Liver (tissue), 8 donors: ENCODE measurements at regions not wholly inside any gene's neighbourhood (a gene's known extent, or its start where the extent isn't known, plus 50 kb on each side); places are given as distances from the start of the nearest gene placed in this dataset.

Experiments
- DNase-seq: peaks from one replicate; pipeline ENCODE4 v3.0.0-alpha.2; 2017; ENCODE audit warnings: low spot score
- H3K27ac ChIP-seq, 2 donors: one replicate each; pipeline ENCODE4 v1.7.0; 2013; ENCODE audit warnings: inconsistent platforms in 2 of 2, low read length in 2 of 2, control low read depth in 1 of 2, low read depth in 1 of 2, mild to moderate bottlenecking in 1 of 2
- H3K27me3 ChIP-seq, 4 donors: one replicate each; pipeline versions ENCODE4 v1.6.1 to v1.7.0; 2013; ENCODE audit warnings: low read length in 3 of 4, inconsistent platforms in 1 of 4, mild to moderate bottlenecking in 1 of 4, moderate library complexity in 1 of 4; ENCODE audit not compliant: control insufficient read depth in 4 of 4, insufficient read depth in 4 of 4
- H3K36me3 ChIP-seq, 4 donors: one replicate each; pipeline versions ENCODE4 v1.6.1 to v1.7.0; 2013; ENCODE audit warnings: low read length in 3 of 4, mild to moderate bottlenecking in 3 of 4, low read depth in 1 of 4, moderate library complexity in 1 of 4; ENCODE audit not compliant: control insufficient read depth in 4 of 4, insufficient read depth in 3 of 4
- H3K4me1 ChIP-seq, 4 donors: one replicate each; pipeline versions ENCODE4 v1.6.1 to v1.7.0; 2013; ENCODE audit warnings: low read length in 3 of 4, mild to moderate bottlenecking in 3 of 4, moderate library complexity in 1 of 4; ENCODE audit not compliant: control insufficient read depth in 4 of 4, insufficient read depth in 4 of 4
- H3K4me3 ChIP-seq, 3 donors: one replicate each; pipeline versions ENCODE4 v1.6.1 to v1.7.0; 2013; ENCODE audit warnings: low read length in 3 of 3, control low read depth in 1 of 3, low read depth in 1 of 3, mild to moderate bottlenecking in 1 of 3
- H3K9ac ChIP-seq, 2 donors: one replicate each; pipeline ENCODE4 v1.7.0; 2013; ENCODE audit warnings: low read length in 2 of 2, mild to moderate bottlenecking in 2 of 2, moderate library complexity in 2 of 2, control low read depth in 1 of 2, low read depth in 1 of 2
- H3K9me3 ChIP-seq, 4 donors: one replicate each; pipeline versions ENCODE4 v1.6.1 to v1.7.0; 2013; ENCODE audit warnings: low read length in 3 of 4; ENCODE audit not compliant: control insufficient read depth in 4 of 4
- EGR1 ChIP-seq, 2 donors: IDR thresholded peaks; 2 replicates each; pipeline ENCODE4 v1.6.1; 2016 to 2018; ENCODE audit warnings: antibody characterized with exemption in 2 of 2, low read depth in 2 of 2
- FOXA1 ChIP-seq: IDR thresholded peaks from 2 replicates; pipeline ENCODE4 v1.6.1; 2016; ENCODE audit warnings: antibody characterized with exemption
- FOXA2 ChIP-seq: IDR thresholded peaks from 2 replicates; pipeline ENCODE4 v1.6.1; 2016; ENCODE audit warnings: antibody characterized with exemption
- GABPA ChIP-seq, 2 donors: IDR thresholded peaks in 1 of 2; conservative IDR thresholded peaks in 1 of 2; 2 replicates each; pipeline ENCODE4 v1.6.1; 2016; ENCODE audit warnings: antibody characterized with exemption in 2 of 2, mild to moderate bottlenecking in 1 of 2, moderate library complexity in 1 of 2
- HNF4A ChIP-seq, 2 donors: conservative IDR thresholded peaks; 2 replicates each; pipeline ENCODE4 v1.6.1; 2016; ENCODE audit warnings: antibody characterized with exemption in 2 of 2, mild to moderate bottlenecking in 2 of 2
- HNF4G ChIP-seq: IDR thresholded peaks from 2 replicates; pipeline ENCODE4 v1.6.1; 2016; ENCODE audit warnings: antibody characterized with exemption
- NR2F2 ChIP-seq: IDR thresholded peaks from 2 replicates; pipeline ENCODE4 v1.6.1; 2016; ENCODE audit warnings: antibody characterized with exemption
- RAD21 ChIP-seq, 2 donors: IDR thresholded peaks; 2 replicates each; pipeline ENCODE4 v1.6.1; 2016; ENCODE audit warnings: antibody characterized with exemption in 2 of 2, mild to moderate bottlenecking in 2 of 2
- RXRA ChIP-seq, 2 donors: IDR thresholded peaks; 2 replicates each; pipeline ENCODE4 v1.6.1; 2017 to 2018; ENCODE audit warnings: antibody characterized with exemption in 2 of 2, mild to moderate bottlenecking in 1 of 2
- SP1 ChIP-seq: IDR thresholded peaks from 2 replicates; pipeline ENCODE4 v1.6.1; 2018; ENCODE audit warnings: antibody characterized with exemption, mild to moderate bottlenecking
- TAF1 ChIP-seq: conservative IDR thresholded peaks from 2 replicates; pipeline ENCODE4 v1.6.1; 2016; ENCODE audit warnings: antibody characterized with exemption, mild to moderate bottlenecking
- YY1 ChIP-seq: IDR thresholded peaks from 2 replicates; pipeline ENCODE4 v1.6.1; 2016; ENCODE audit warnings: antibody characterized with exemption, mild to moderate bottlenecking
- WGBS: extraction: QIAGEN DNeasy Blood & Tissue Kit; methylation state at CpG from one replicate; pipeline ENCODE4 v1.1.7; 2013; 5-methylcytosine and 5-hydroxymethylcytosine counted together
- TF ChIP-seq, protein P1 (sequence below): IDR thresholded peaks from 2 replicates; pipeline ENCODE4 v1.6.1; 2016; ENCODE audit warnings: antibody characterized with exemption, mild to moderate bottlenecking
- TF ChIP-seq, protein P2 (sequence below): IDR thresholded peaks from 2 replicates; pipeline ENCODE4 v1.6.1; 2016; ENCODE audit warnings: antibody characterized with exemption
- TF ChIP-seq, protein P3 (sequence below): IDR thresholded peaks from 2 replicates; pipeline ENCODE4 v1.6.1; 2016; ENCODE audit warnings: antibody characterized with exemption
- TF ChIP-seq, protein P4 (sequence below): IDR thresholded peaks from 2 replicates; pipeline ENCODE4 v1.6.1; 2016; ENCODE audit warnings: antibody characterized with exemption
- TF ChIP-seq, protein P5 (sequence below): fragments of 150-350 bp; IDR thresholded peaks from 2 replicates; pipeline ENCODE4 v1.5.1; 2017; ENCODE audit warnings: improper control_type of control experiment, low read depth, low read length; ENCODE audit not compliant: missing input control
- donor health status: healthy.
- donor health status: healthy.
- donor health status: healthy.
- donor health status: healthy.
- donor health status: healthy.

DNA sequence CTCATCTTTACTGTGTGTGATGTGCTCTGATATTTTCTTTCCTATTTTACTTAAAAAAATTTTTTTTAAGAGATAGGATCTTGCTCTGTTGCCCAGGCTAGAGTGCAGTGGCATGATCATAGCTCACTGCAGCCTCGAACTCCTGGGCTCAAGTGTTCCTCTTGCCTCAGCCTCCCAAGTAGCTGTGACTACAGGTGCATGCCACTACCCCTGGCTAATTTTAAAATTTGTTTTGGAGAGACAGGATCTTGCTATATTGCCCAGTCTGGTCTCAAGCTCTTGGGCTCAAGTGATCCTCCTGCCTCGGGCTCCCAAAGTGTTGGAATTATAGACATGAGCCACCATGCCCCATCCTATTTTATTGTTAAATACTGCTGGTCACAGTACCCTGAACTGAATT lies 67.4 kb downstream of the FOXD2 start:
- Histone ChIP-seq H3K9ac (no peak overlapping the region), H3K27me3 (no peaks in the 10 kb centered on the region), H3K27ac (no peak overlapping the region), H3K4me3 (no peak overlapping the region), H3K4me1 (peaks cover 14 to 30% (median 19%) of the 10 kb centered on the region in 4 donors), H3K36me3 (no peaks in the 10 kb centered on the region), H3K9me3 (no peaks in the 10 kb centered on the region)
- DNase-seq = no peak
- WGBS = 76% methylated on average over 2 of the region's 2 CpGs
- TF ChIP-seq NR2F2 (no peak), TAF1 (no peak), HNF4A (conservative IDR thresholded peaks at IDR 0.05) (no peak), SP1 (no peak), HNF4G (no peak), EGR1 (IDR thresholded peaks at IDR 0.05; ENCODE audit: low read depth in 2 of 2) (no peak), RAD21 (IDR thresholded peaks at IDR 0.05) (no peak), GABPA (IDR thresholded peaks at IDR 0.05 in 1 of 2, conservative IDR thresholded peaks at IDR 0.05 in 1 of 2) (no peak)
- TF ChIP-seq, protein P1, sequence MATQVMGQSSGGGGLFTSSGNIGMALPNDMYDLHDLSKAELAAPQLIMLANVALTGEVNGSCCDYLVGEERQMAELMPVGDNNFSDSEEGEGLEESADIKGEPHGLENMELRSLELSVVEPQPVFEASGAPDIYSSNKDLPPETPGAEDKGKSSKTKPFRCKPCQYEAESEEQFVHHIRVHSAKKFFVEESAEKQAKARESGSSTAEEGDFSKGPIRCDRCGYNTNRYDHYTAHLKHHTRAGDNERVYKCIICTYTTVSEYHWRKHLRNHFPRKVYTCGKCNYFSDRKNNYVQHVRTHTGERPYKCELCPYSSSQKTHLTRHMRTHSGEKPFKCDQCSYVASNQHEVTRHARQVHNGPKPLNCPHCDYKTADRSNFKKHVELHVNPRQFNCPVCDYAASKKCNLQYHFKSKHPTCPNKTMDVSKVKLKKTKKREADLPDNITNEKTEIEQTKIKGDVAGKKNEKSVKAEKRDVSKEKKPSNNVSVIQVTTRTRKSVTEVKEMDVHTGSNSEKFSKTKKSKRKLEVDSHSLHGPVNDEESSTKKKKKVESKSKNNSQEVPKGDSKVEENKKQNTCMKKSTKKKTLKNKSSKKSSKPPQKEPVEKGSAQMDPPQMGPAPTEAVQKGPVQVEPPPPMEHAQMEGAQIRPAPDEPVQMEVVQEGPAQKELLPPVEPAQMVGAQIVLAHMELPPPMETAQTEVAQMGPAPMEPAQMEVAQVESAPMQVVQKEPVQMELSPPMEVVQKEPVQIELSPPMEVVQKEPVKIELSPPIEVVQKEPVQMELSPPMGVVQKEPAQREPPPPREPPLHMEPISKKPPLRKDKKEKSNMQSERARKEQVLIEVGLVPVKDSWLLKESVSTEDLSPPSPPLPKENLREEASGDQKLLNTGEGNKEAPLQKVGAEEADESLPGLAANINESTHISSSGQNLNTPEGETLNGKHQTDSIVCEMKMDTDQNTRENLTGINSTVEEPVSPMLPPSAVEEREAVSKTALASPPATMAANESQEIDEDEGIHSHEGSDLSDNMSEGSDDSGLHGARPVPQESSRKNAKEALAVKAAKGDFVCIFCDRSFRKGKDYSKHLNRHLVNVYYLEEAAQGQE = no peak
- TF ChIP-seq, protein P2, sequence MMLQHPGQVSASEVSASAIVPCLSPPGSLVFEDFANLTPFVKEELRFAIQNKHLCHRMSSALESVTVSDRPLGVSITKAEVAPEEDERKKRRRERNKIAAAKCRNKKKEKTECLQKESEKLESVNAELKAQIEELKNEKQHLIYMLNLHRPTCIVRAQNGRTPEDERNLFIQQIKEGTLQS = no peak

DNA sequence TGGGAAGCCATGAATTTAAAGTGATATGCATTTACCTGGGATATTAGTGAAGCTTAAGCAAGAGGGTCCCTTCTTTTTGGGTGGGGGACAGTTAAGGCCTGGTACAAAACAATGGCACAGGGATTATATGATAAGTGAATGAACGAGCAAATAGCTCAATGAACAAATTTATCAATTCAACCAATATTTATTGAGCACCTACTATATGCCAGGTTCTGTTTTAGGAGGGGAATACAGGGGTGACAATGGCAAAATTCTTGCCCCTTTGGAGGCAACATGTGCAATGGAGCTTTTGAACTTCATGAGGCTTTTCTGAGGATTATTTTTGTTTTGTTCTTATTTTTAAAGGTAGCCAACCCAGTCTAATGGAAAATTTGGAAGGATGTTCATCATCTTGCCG lies 68.2 kb downstream of the FOXD2 start:
- WGBS = 92% methylated on average over 2 of the region's 2 CpGs
- no peak for TF ChIP-seq TAF1
- no peak for TF ChIP-seq RXRA (IDR thresholded peaks at IDR 0.05)
- TF ChIP-seq FOXA1 = no peak
- TF ChIP-seq SP1 = no peak
- no peak for TF ChIP-seq FOXA2
- TF ChIP-seq, protein P3, sequence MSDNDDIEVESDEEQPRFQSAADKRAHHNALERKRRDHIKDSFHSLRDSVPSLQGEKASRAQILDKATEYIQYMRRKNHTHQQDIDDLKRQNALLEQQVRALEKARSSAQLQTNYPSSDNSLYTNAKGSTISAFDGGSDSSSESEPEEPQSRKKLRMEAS = no peak
- TF ChIP-seq EGR1 (IDR thresholded peaks at IDR 0.05; ENCODE audit: low read depth in 2 of 2) = no peak
- TF ChIP-seq, protein P2 = no peak
- no peak for TF ChIP-seq HNF4A (conservative IDR thresholded peaks at IDR 0.05)
- TF ChIP-seq RAD21 (IDR thresholded peaks at IDR 0.05) = no peak
- TF ChIP-seq, protein P4, sequence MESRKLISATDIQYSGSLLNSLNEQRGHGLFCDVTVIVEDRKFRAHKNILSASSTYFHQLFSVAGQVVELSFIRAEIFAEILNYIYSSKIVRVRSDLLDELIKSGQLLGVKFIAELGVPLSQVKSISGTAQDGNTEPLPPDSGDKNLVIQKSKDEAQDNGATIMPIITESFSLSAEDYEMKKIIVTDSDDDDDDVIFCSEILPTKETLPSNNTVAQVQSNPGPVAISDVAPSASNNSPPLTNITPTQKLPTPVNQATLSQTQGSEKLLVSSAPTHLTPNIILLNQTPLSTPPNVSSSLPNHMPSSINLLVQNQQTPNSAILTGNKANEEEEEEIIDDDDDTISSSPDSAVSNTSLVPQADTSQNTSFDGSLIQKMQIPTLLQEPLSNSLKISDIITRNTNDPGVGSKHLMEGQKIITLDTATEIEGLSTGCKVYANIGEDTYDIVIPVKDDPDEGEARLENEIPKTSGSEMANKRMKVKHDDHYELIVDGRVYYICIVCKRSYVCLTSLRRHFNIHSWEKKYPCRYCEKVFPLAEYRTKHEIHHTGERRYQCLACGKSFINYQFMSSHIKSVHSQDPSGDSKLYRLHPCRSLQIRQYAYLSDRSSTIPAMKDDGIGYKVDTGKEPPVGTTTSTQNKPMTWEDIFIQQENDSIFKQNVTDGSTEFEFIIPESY = no peak
- no peak for TF ChIP-seq YY1
- TF ChIP-seq, protein P1 = no peak
- TF ChIP-seq NR2F2 = no peak
- no peak for TF ChIP-seq GABPA (IDR thresholded peaks at IDR 0.05 in 1 of 2, conservative IDR thresholded peaks at IDR 0.05 in 1 of 2)
- TF ChIP-seq, protein P5, sequence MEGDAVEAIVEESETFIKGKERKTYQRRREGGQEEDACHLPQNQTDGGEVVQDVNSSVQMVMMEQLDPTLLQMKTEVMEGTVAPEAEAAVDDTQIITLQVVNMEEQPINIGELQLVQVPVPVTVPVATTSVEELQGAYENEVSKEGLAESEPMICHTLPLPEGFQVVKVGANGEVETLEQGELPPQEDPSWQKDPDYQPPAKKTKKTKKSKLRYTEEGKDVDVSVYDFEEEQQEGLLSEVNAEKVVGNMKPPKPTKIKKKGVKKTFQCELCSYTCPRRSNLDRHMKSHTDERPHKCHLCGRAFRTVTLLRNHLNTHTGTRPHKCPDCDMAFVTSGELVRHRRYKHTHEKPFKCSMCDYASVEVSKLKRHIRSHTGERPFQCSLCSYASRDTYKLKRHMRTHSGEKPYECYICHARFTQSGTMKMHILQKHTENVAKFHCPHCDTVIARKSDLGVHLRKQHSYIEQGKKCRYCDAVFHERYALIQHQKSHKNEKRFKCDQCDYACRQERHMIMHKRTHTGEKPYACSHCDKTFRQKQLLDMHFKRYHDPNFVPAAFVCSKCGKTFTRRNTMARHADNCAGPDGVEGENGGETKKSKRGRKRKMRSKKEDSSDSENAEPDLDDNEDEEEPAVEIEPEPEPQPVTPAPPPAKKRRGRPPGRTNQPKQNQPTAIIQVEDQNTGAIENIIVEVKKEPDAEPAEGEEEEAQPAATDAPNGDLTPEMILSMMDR = no peak
- Histone ChIP-seq H3K27me3 (no peaks in the 10 kb centered on the region), H3K4me3 (no peak overlapping the region), H3K27ac (no peak overlapping the region), H3K4me1 (peaks cover 14 to 30% (median 19%) of the 10 kb centered on the region in 4 donors), H3K9ac (no peak overlapping the region), H3K36me3 (no peaks in the 10 kb centered on the region), H3K9me3 (no peaks in the 10 kb centered on the region)
- DNase-seq = no peak
